GM23338 (cell line): ENCODE measurements at regions not wholly inside any gene's neighbourhood (a gene's known extent, or its start where the extent isn't known, plus 50 kb on each side); places are given as distances from the start of the nearest gene placed in this dataset.

ENCODE experiments used
- ATAC-seq: fragments of 200-7000 bp; cut with Tn5 transposase; 3 replicates; pipeline ENCODE4 v1.9.1; 2020
- DNase-seq: peaks from one replicate; pipeline ENCODE4 v3.0.0-alpha.2; 2015; ENCODE audit warnings: low spot score
- H2AFZ ChIP-seq: fragments of 200-600 bp; sonication (generic); 2 replicates; pipeline ENCODE4 v1.8.0; 2016; ENCODE audit warnings: antibody characterized with exemption, mild to moderate bottlenecking, moderate library complexity
- H3F3A ChIP-seq: fragments of 200-600 bp; sonication (generic); replicated peaks from 2 replicates; pipeline ENCODE4 v1.8.0; 2017; ENCODE audit warnings: antibody characterized with exemption, mixed run types, low read depth
- H3K27ac ChIP-seq: fragments of 200-600 bp; sonication (generic); 2 replicates; pipeline ENCODE4 v1.6.1; 2016; ENCODE audit warnings: low read depth
- H3K27me3 ChIP-seq: fragments of 200-600 bp; sonication (generic); 2 replicates; pipeline ENCODE4 v1.8.0; 2016; ENCODE audit warnings: mild to moderate bottlenecking, mixed run types, moderate library complexity; ENCODE audit not compliant: insufficient read depth
- H3K36me3 ChIP-seq: fragments of 200-600 bp; sonication (generic); 2 replicates; pipeline ENCODE4 v1.8.0; 2016; ENCODE audit warnings: mild to moderate bottlenecking; ENCODE audit not compliant: insufficient read depth
- H3K4me1 ChIP-seq: fragments of 200-600 bp; sonication (generic); 2 replicates; pipeline ENCODE4 v1.8.0; 2016; ENCODE audit warnings: mild to moderate bottlenecking, moderate library complexity; ENCODE audit not compliant: insufficient read depth
- H3K4me2 ChIP-seq: fragments of 200-600 bp; sonication (generic); 2 replicates; pipeline ENCODE4 v1.7.1; 2017; ENCODE audit warnings: mixed run types
- H3K4me3 ChIP-seq: fragments of 200-600 bp; sonication (generic); 2 replicates; pipeline ENCODE4 v1.6.1; 2016; ENCODE audit warnings: mixed run types
- H3K79me2 ChIP-seq: fragments of 200-600 bp; sonication (generic); replicated peaks from 2 replicates; pipeline ENCODE4 v1.8.0; 2017; ENCODE audit warnings: mild to moderate bottlenecking; ENCODE audit not compliant: insufficient read depth
- H3K9me2 ChIP-seq: fragments of 200-600 bp; sonication (generic); 2 replicates; pipeline ENCODE4 v1.8.0; 2017; ENCODE audit not compliant: insufficient read depth
- H4K20me1 ChIP-seq: fragments of 200-600 bp; sonication (generic); replicated peaks from 2 replicates; pipeline ENCODE4 v1.8.0; 2017; ENCODE audit warnings: mild to moderate bottlenecking; ENCODE audit not compliant: insufficient read depth
- H3K27ac Mint-ChIP-seq: 2 replicates; pipeline ENCODE4 v1.8.0; 2020; ENCODE audit warnings: inconsistent platforms, mild to moderate bottlenecking, moderate library complexity, mixed read lengths
- H3K27me3 Mint-ChIP-seq: 3 replicates; pipeline ENCODE4 v1.8.0; 2022; ENCODE audit warnings: low read depth, mild to moderate bottlenecking, moderate library complexity, mixed read lengths, inconsistent platforms; ENCODE audit not compliant: insufficient read depth, poor library complexity
- H3K36me3 Mint-ChIP-seq: 3 replicates; pipeline ENCODE4 v1.8.0; 2021; ENCODE audit warnings: low read depth, mild to moderate bottlenecking, inconsistent platforms, moderate library complexity, mixed read lengths
- H3K4me1 Mint-ChIP-seq: 3 replicates; pipeline ENCODE4 v1.8.0; 2020; ENCODE audit warnings: mild to moderate bottlenecking, inconsistent platforms, mixed read lengths
- H3K4me3 Mint-ChIP-seq: 3 replicates; pipeline ENCODE4 v1.8.0; 2021; ENCODE audit warnings: moderate library complexity, mild to moderate bottlenecking, inconsistent platforms, mixed read lengths
- H3K9me3 Mint-ChIP-seq: 3 replicates; pipeline ENCODE4 v1.8.0; 2020; ENCODE audit warnings: moderate library complexity, mild to moderate bottlenecking, inconsistent platforms, mixed read lengths
- CTCF ChIP-seq, 2 experiments: fragments of 200-600 bp in 1 of 2; sonication (generic) in 1 of 2; conservative IDR thresholded peaks; 2 replicates each; pipeline versions ENCODE4 v1.5.1 to v1.6.1; 2016 to 2017; ENCODE audit warnings: antibody characterized with exemption in 2 of 2, low read depth in 2 of 2, mild to moderate bottlenecking in 2 of 2, moderate library complexity in 1 of 2
- ETS1 ChIP-seq: IDR thresholded peaks from 2 replicates; pipeline ENCODE4 v1.6.1; 2016; ENCODE audit warnings: antibody characterized with exemption
- EZH2 ChIP-seq: fragments of 200-600 bp; sonication (generic); IDR thresholded peaks from one replicate; pipeline ENCODE4 v1.8.0; 2017; ENCODE audit warnings: antibody characterized with exemption, mild to moderate bottlenecking, low read depth; ENCODE audit not compliant: unreplicated experiment
- JUNB ChIP-seq: IDR thresholded peaks from one replicate; pipeline ENCODE4 v1.6.1; 2016; ENCODE audit warnings: antibody characterized with exemption; ENCODE audit not compliant: unreplicated experiment
- POLR2AphosphoS5 ChIP-seq: IDR thresholded peaks from 2 replicates; pipeline ENCODE4 v1.6.1; 2016; ENCODE audit warnings: antibody characterized with exemption, low read depth
- ZNF331 ChIP-seq: fragments of 250-450 bp; sonication (Bioruptor Pico); IDR thresholded peaks from 2 replicates; pipeline ENCODE4 v1.5.0; 2020; ENCODE audit warnings: low read depth, mild to moderate bottlenecking, moderate library complexity
- ZNF462 ChIP-seq: fragments of 250-450 bp; sonication (Bioruptor Pico); IDR thresholded peaks from 2 replicates; pipeline ENCODE4 v1.5.0; 2020; ENCODE audit warnings: mild to moderate bottlenecking, moderate library complexity

DNA sequence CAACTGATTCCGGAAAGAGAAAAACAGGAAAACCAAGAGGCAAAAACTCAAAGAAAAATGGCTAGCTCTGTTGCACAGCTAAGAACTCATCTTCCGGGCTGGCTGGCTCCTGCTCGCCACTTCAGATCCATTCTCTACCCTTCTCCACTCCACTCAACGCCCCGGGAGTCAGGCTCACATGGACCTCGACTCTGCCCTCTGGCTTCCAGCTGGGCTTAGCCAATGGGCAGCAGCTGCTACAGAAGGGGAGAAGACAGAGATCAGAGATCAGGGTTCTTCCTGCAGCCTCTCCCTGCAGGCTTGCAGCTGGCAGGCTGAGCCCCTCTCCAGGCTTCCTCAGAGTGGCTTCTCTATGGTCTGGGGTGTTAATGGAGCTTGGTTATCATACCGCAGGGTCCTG lies 187.5 kb downstream of the MED10 start (continued):
- no peak for TF ChIP-seq ZNF462 (CRISPR knock-in tag)

DNA sequence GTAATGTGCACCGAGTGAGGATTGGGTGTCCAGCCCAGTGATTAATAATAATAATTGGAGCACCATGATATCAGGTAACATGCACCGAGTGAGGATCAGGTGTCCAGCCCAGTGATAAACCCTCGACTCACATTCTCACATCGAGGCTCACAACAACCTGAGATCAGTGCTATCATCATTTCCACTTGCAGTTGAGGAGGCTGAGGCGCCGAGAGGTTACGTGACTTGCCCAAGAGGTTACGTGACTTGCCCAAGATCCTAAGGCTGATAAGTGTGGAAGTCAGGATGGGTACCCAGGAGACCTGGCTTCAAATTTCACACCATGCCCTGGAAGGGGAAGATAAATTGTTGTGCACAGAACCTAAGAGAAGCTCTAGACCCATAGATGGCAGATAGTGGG lies 189.4 kb downstream of the MED10 start:
- Histone ChIP-seq H2AFZ (no peak overlapping the region), H3K4me3 (no peak overlapping the region), H3F3A (no peaks in the 10 kb centered on the region), H3K27ac (no peak overlapping the region), H4K20me1 (no peaks in the 10 kb centered on the region), H3K4me2 (no peak overlapping the region), H3K36me3 (no peaks in the 10 kb centered on the region), H3K9me2 (no peaks in the 10 kb centered on the region), H3K79me2 (no peaks in the 10 kb centered on the region), H3K4me1 (no peaks in the 10 kb centered on the region; the same call in 1 of the 2 replicates), H3K27me3 (no peaks in the 10 kb centered on the region)
- H3K27ac Mint-ChIP-seq, result no peak overlapping the region
- peaks cover 6% of the 10 kb centered on the region; the same call in 1 of the 3 replicates for H3K9me3 Mint-ChIP-seq
- DNase-seq (no peak), ATAC-seq (no peak)
- H3K36me3 Mint-ChIP-seq, result peaks cover 4% of the 10 kb centered on the region; the same call in 2 of the 3 replicates
- peaks cover 5% of the 10 kb centered on the region; the same call in 1 of the 3 replicates for H3K4me1 Mint-ChIP-seq
- H3K4me3 Mint-ChIP-seq, result no peak overlapping the region
- H3K27me3 Mint-ChIP-seq, result peaks cover 3% of the 10 kb centered on the region
- no peak for TF ChIP-seq POLR2AphosphoS5
- TF ChIP-seq ZNF462 (CRISPR knock-in tag), result no peak
- no peak for TF ChIP-seq JUNB
- no peak for TF ChIP-seq CTCF (conservative IDR thresholded peaks at IDR 0.05; ENCODE audit: low read depth in 2 of 2)
- no peak for TF ChIP-seq ZNF331 (CRISPR knock-in tag)
- TF ChIP-seq ETS1, result no peak
- no peak for TF ChIP-seq EZH2
